Fibroblast of lung (primary cell): ENCODE measurements at regions not wholly inside any gene's neighbourhood (a gene's known extent, or its start where the extent isn't known, plus 50 kb on each side); places are given as distances from the start of the nearest gene placed in this dataset.

Experiments used
- DNase-seq, 2 donors: peaks; one replicate each; pipeline versions ENCODE4 v3.0.0 to v3.0.0-alpha.2; 2010; ENCODE audit warnings: low read depth in 2 of 2
- H2AFZ ChIP-seq: 2 replicates; pipeline ENCODE4 v1.5.1; 2012; ENCODE audit warnings: low read length, control low read depth, inconsistent platforms
- H3K27ac ChIP-seq: 2 replicates; pipeline ENCODE4 v1.5.1; 2011; ENCODE audit warnings: low read length, control low read depth; ENCODE audit not compliant: insufficient read depth
- H3K27me3 ChIP-seq: 2 replicates; pipeline ENCODE4 v1.5.1; 2011; ENCODE audit warnings: mild to moderate bottlenecking, low read length; ENCODE audit not compliant: control insufficient read depth, insufficient read depth
- H3K36me3 ChIP-seq: 2 replicates; pipeline ENCODE4 v1.5.1; 2011; ENCODE audit warnings: low read length; ENCODE audit not compliant: control insufficient read depth, insufficient read depth
- H3K4me1 ChIP-seq: 2 replicates; pipeline ENCODE4 v1.5.1; 2011; ENCODE audit warnings: low read length; ENCODE audit not compliant: control insufficient read depth, insufficient read depth; ENCODE audit errors: extremely low read depth
- H3K4me2 ChIP-seq: 2 replicates; pipeline ENCODE4 v1.5.1; 2011; ENCODE audit warnings: low read length, control low read depth; ENCODE audit not compliant: insufficient read depth; ENCODE audit errors: extremely low read depth
- H3K4me3 ChIP-seq, 4 experiments: fragments of 200-600 bp in 1 of 4; sonication (generic) in 1 of 4; replicated peaks in 1 of 4; 2 replicates each; pipeline ENCODE4 v1.5.1; 2011 to 2016; ENCODE audit warnings: low read length in 4 of 4, low read depth in 3 of 4, mild to moderate bottlenecking in 3 of 4, control low read depth in 2 of 4, inconsistent platforms in 1 of 4, mixed read lengths in 1 of 4; ENCODE audit not compliant: insufficient read depth in 1 of 4; ENCODE audit errors: control extremely low read depth in 1 of 4
- H3K79me2 ChIP-seq: 2 replicates; pipeline ENCODE4 v1.5.1; 2012; ENCODE audit warnings: mild to moderate bottlenecking, low read length, inconsistent platforms; ENCODE audit not compliant: control insufficient read depth, insufficient read depth
- H3K9ac ChIP-seq: 2 replicates; pipeline ENCODE4 v1.5.1; 2011; ENCODE audit warnings: mild to moderate bottlenecking, low read length, control low read depth; ENCODE audit not compliant: insufficient read depth
- H3K9me3 ChIP-seq: 2 replicates; pipeline ENCODE4 v1.5.1; 2012; ENCODE audit warnings: low read depth, low read length; ENCODE audit not compliant: control insufficient read depth, insufficient read depth
- H4K20me1 ChIP-seq: 2 replicates; pipeline ENCODE4 v1.5.1; 2011; ENCODE audit warnings: low read length; ENCODE audit not compliant: control insufficient read depth, insufficient read depth; ENCODE audit errors: extremely low read depth
- CTCF ChIP-seq, 2 donors: IDR thresholded peaks in 1 of 2; conservative IDR thresholded peaks in 1 of 2; 1 replicate in 1 of 2; 2 replicates in 1 of 2; pipeline ENCODE4 v1.5.1; 2011 to 2012; ENCODE audit warnings: low read length in 2 of 2, control low read depth in 1 of 2, inconsistent platforms in 1 of 2, low read depth in 1 of 2, mild to moderate bottlenecking in 1 of 2
- EZH2 ChIP-seq: IDR thresholded peaks from 2 replicates; pipeline ENCODE4 v1.5.1; 2012; ENCODE audit warnings: low read length, control low read depth, mild to moderate bottlenecking; ENCODE audit errors: missing control alignments

- no peak for DNase-seq
- Histone ChIP-seq H2AFZ (no peak overlapping the region), H3K4me1 (no peaks in the 10 kb centered on the region), H3K36me3 (no peaks in the 10 kb centered on the region), H3K9ac (no peak overlapping the region), H3K79me2 (no peaks in the 10 kb centered on the region), H3K4me3 (no peak overlapping the region), H4K20me1 (no peaks in the 10 kb centered on the region), H3K27ac (no peak overlapping the region), H3K9me3 (no peaks in the 10 kb centered on the region), H3K27me3 (no peaks in the 10 kb centered on the region), H3K4me2 (no peak overlapping the region)
- no peak for TF ChIP-seq CTCF (conservative IDR thresholded peaks at IDR 0.05 in 1 of 2, IDR thresholded peaks at IDR 0.05 in 1 of 2; ENCODE audit: low read depth in 1 of 2, low read length in 2 of 2)
- no peak for TF ChIP-seq EZH2
Measured at GRCh38 chr1:93773049-93773838, 91.6 kb upstream of the BCAR3 start.

DNA sequence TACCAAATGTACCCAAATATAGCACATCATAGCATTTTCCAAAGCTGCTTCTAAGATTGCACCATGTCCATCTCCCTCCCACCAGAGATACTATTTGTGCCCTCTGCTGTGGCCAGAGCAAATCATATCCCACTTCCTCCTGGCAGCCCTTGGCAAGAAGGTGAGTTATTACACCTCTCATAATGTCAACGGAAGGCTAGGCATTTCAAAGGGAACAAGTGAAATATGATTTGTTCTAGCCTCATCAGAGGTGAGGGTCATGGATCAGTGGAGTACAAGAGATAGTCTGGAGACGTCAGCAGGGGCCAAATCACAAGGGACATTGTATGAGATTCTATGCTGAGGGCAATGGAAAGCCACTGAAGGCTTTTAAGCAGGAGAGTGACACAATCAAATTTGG, 90.2 kb upstream of the BCAR3 start:
- no peaks in the 10 kb centered on the region for H3K27me3 ChIP-seq
- H3K4me3 ChIP-seq, result no peak overlapping the region
- H3K4me1 ChIP-seq, result no peaks in the 10 kb centered on the region
- no peak overlapping the region for H3K4me2 ChIP-seq
- H4K20me1 ChIP-seq, result no peaks in the 10 kb centered on the region
- no peak overlapping the region for H3K27ac ChIP-seq
- no peak for TF ChIP-seq EZH2
- no peak for TF ChIP-seq CTCF (conservative IDR thresholded peaks at IDR 0.05 in 1 of 2, IDR thresholded peaks at IDR 0.05 in 1 of 2; ENCODE audit: low read depth in 1 of 2, low read length in 2 of 2)
- H3K36me3 ChIP-seq, result no peaks in the 10 kb centered on the region
- H3K9ac ChIP-seq, result no peak overlapping the region
- H3K79me2 ChIP-seq, result no peaks in the 10 kb centered on the region
- no peak overlapping the region for H2AFZ ChIP-seq
- no peak for DNase-seq
- H3K9me3 ChIP-seq, result no peaks in the 10 kb centered on the region

DNA sequence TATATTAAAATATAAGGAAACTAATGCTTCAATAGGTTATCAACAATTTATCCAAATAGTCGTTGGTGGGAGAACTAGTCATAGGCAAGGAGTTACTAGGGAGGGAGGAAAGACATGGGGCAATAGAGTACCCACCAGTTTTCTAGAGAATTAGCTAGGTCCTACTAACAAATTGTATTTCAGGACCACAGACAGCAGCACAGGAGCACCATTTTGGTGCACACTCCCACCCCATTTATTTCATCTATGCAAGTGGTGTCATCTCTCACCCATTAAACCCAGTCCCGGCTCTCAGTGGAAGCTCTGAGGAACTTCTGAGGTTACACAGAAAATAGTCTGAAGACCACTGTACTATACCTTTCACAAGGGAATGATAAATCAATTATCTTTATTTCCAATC, 89.0 kb upstream of the BCAR3 start:
- no peak overlapping the region for H3K4me2 ChIP-seq
- no peaks in the 10 kb centered on the region for H3K36me3 ChIP-seq
- no peak overlapping the region for H3K4me3 ChIP-seq
- TF ChIP-seq CTCF (conservative IDR thresholded peaks at IDR 0.05 in 1 of 2, IDR thresholded peaks at IDR 0.05 in 1 of 2; ENCODE audit: low read depth in 1 of 2, low read length in 2 of 2) (no peak), EZH2 (no peak)
- H3K9me3 ChIP-seq, result no peaks in the 10 kb centered on the region
- H3K79me2 ChIP-seq, result no peaks in the 10 kb centered on the region
- H3K4me1 ChIP-seq, result no peaks in the 10 kb centered on the region
- H4K20me1 ChIP-seq, result no peaks in the 10 kb centered on the region
- no peak overlapping the region for H3K9ac ChIP-seq
- peak in 1 of 2 donors; percentile 30 for DNase-seq
- no peak overlapping the region for H2AFZ ChIP-seq
- no peaks in the 10 kb centered on the region for H3K27me3 ChIP-seq
- H3K27ac ChIP-seq, result no peak overlapping the region
